GM23338 (cell line): ENCODE measurements at regions not wholly inside any gene's neighbourhood (a gene's known extent, or its start where the extent isn't known, plus 50 kb on each side); places are given as distances from the start of the nearest gene placed in this dataset.
A peak's percentile ranks its signal among the peaks of the same experiment; 100 is the strongest.

Source experiments
- ATAC-seq: fragments of 200-7000 bp; cut with Tn5 transposase; 3 replicates; pipeline ENCODE4 v1.9.1; 2020
- DNase-seq: peaks from one replicate; pipeline ENCODE4 v3.0.0-alpha.2; 2015; ENCODE audit warnings: low spot score
- H2AFZ ChIP-seq: fragments of 200-600 bp; sonication (generic); 2 replicates; pipeline ENCODE4 v1.8.0; 2016; ENCODE audit warnings: antibody characterized with exemption, mild to moderate bottlenecking, moderate library complexity
- H3F3A ChIP-seq: fragments of 200-600 bp; sonication (generic); replicated peaks from 2 replicates; pipeline ENCODE4 v1.8.0; 2017; ENCODE audit warnings: antibody characterized with exemption, mixed run types, low read depth
- H3K27ac ChIP-seq: fragments of 200-600 bp; sonication (generic); 2 replicates; pipeline ENCODE4 v1.6.1; 2016; ENCODE audit warnings: low read depth
- H3K27me3 ChIP-seq: fragments of 200-600 bp; sonication (generic); 2 replicates; pipeline ENCODE4 v1.8.0; 2016; ENCODE audit warnings: mild to moderate bottlenecking, mixed run types, moderate library complexity; ENCODE audit not compliant: insufficient read depth
- H3K36me3 ChIP-seq: fragments of 200-600 bp; sonication (generic); 2 replicates; pipeline ENCODE4 v1.8.0; 2016; ENCODE audit warnings: mild to moderate bottlenecking; ENCODE audit not compliant: insufficient read depth
- H3K4me1 ChIP-seq: fragments of 200-600 bp; sonication (generic); 2 replicates; pipeline ENCODE4 v1.8.0; 2016; ENCODE audit warnings: mild to moderate bottlenecking, moderate library complexity; ENCODE audit not compliant: insufficient read depth
- H3K4me2 ChIP-seq: fragments of 200-600 bp; sonication (generic); 2 replicates; pipeline ENCODE4 v1.7.1; 2017; ENCODE audit warnings: mixed run types
- H3K4me3 ChIP-seq: fragments of 200-600 bp; sonication (generic); 2 replicates; pipeline ENCODE4 v1.6.1; 2016; ENCODE audit warnings: mixed run types
- H3K79me2 ChIP-seq: fragments of 200-600 bp; sonication (generic); replicated peaks from 2 replicates; pipeline ENCODE4 v1.8.0; 2017; ENCODE audit warnings: mild to moderate bottlenecking; ENCODE audit not compliant: insufficient read depth
- H3K9me2 ChIP-seq: fragments of 200-600 bp; sonication (generic); 2 replicates; pipeline ENCODE4 v1.8.0; 2017; ENCODE audit not compliant: insufficient read depth
- H4K20me1 ChIP-seq: fragments of 200-600 bp; sonication (generic); replicated peaks from 2 replicates; pipeline ENCODE4 v1.8.0; 2017; ENCODE audit warnings: mild to moderate bottlenecking; ENCODE audit not compliant: insufficient read depth
- H3K27ac Mint-ChIP-seq: 2 replicates; pipeline ENCODE4 v1.8.0; 2020; ENCODE audit warnings: inconsistent platforms, mild to moderate bottlenecking, moderate library complexity, mixed read lengths
- H3K27me3 Mint-ChIP-seq: 3 replicates; pipeline ENCODE4 v1.8.0; 2022; ENCODE audit warnings: low read depth, mild to moderate bottlenecking, moderate library complexity, mixed read lengths, inconsistent platforms; ENCODE audit not compliant: insufficient read depth, poor library complexity
- H3K36me3 Mint-ChIP-seq: 3 replicates; pipeline ENCODE4 v1.8.0; 2021; ENCODE audit warnings: low read depth, mild to moderate bottlenecking, inconsistent platforms, moderate library complexity, mixed read lengths
- H3K4me1 Mint-ChIP-seq: 3 replicates; pipeline ENCODE4 v1.8.0; 2020; ENCODE audit warnings: mild to moderate bottlenecking, inconsistent platforms, mixed read lengths
- H3K4me3 Mint-ChIP-seq: 3 replicates; pipeline ENCODE4 v1.8.0; 2021; ENCODE audit warnings: moderate library complexity, mild to moderate bottlenecking, inconsistent platforms, mixed read lengths
- H3K9me3 Mint-ChIP-seq: 3 replicates; pipeline ENCODE4 v1.8.0; 2020; ENCODE audit warnings: moderate library complexity, mild to moderate bottlenecking, inconsistent platforms, mixed read lengths
- CREB1 ChIP-seq: fragments of 250-450 bp; sonication (Bioruptor Pico); IDR thresholded peaks from 2 replicates; pipeline ENCODE4 v1.5.0; 2020; ENCODE audit warnings: low read depth, mild to moderate bottlenecking, moderate library complexity
- CTCF ChIP-seq, 2 experiments: fragments of 200-600 bp in 1 of 2; sonication (generic) in 1 of 2; conservative IDR thresholded peaks; 2 replicates each; pipeline versions ENCODE4 v1.5.1 to v1.6.1; 2016 to 2017; ENCODE audit warnings: antibody characterized with exemption in 2 of 2, low read depth in 2 of 2, mild to moderate bottlenecking in 2 of 2, moderate library complexity in 1 of 2
- EZH2 ChIP-seq: fragments of 200-600 bp; sonication (generic); IDR thresholded peaks from one replicate; pipeline ENCODE4 v1.8.0; 2017; ENCODE audit warnings: antibody characterized with exemption, mild to moderate bottlenecking, low read depth; ENCODE audit not compliant: unreplicated experiment
- EZH2phosphoT487 ChIP-seq: fragments of 200-600 bp; sonication (generic); IDR thresholded peaks from one replicate; pipeline ENCODE4 v1.8.1; 2018; ENCODE audit warnings: antibody characterized with exemption; ENCODE audit not compliant: unreplicated experiment
- JUNB ChIP-seq: IDR thresholded peaks from one replicate; pipeline ENCODE4 v1.6.1; 2016; ENCODE audit warnings: antibody characterized with exemption; ENCODE audit not compliant: unreplicated experiment
- NANOG ChIP-seq: IDR thresholded peaks from 2 replicates; pipeline ENCODE4 v1.6.1; 2016; ENCODE audit warnings: antibody characterized with exemption, borderline replicate concordance
- POLR2AphosphoS5 ChIP-seq: IDR thresholded peaks from 2 replicates; pipeline ENCODE4 v1.6.1; 2016; ENCODE audit warnings: antibody characterized with exemption, low read depth
- REST ChIP-seq: IDR thresholded peaks from one replicate; pipeline ENCODE4 v1.6.1; 2018; ENCODE audit warnings: antibody characterized with exemption; ENCODE audit not compliant: unreplicated experiment
- STAT1 ChIP-seq: IDR thresholded peaks from one replicate; pipeline ENCODE4 v1.6.1; 2016; ENCODE audit warnings: antibody characterized with exemption; ENCODE audit not compliant: unreplicated experiment
- ZNF114 ChIP-seq: fragments of 250-450 bp; sonication (Bioruptor Pico); IDR thresholded peaks from 2 replicates; pipeline ENCODE4 v1.5.0; 2020; ENCODE audit warnings: mild to moderate bottlenecking, moderate library complexity
- ZNF331 ChIP-seq: fragments of 250-450 bp; sonication (Bioruptor Pico); IDR thresholded peaks from 2 replicates; pipeline ENCODE4 v1.5.0; 2020; ENCODE audit warnings: low read depth, mild to moderate bottlenecking, moderate library complexity
- ZNF462 ChIP-seq: fragments of 250-450 bp; sonication (Bioruptor Pico); IDR thresholded peaks from 2 replicates; pipeline ENCODE4 v1.5.0; 2020; ENCODE audit warnings: mild to moderate bottlenecking, moderate library complexity
- TF ChIP-seq, protein P1 (sequence below): IDR thresholded peaks from 2 replicates; pipeline ENCODE4 v1.6.1; 2016; ENCODE audit warnings: antibody characterized with exemption

- peak; percentile 25; the same call in 2 of the 3 replicates for ATAC-seq
- DNase-seq: peak; percentile 21
- H3K4me3 Mint-ChIP-seq: no peak overlapping the region; the same call in 2 of the 3 replicates
These were observed 601.4 kb upstream of the ACTRT1 start for GRCh38 chrX:128653524-128654060.

More at GRCh38 chrX:128653524-128654060, 601.4 kb upstream of the ACTRT1 start:
- Histone ChIP-seq H3K27ac (0 out of 2 replicates have a peak overlapping the region, but pooled peaks have one; percentile 23), H2AFZ (peak overlapping the region; percentile 73; the same call in 1 of the 2 replicates), H3F3A (no peaks in the 10 kb centered on the region), H3K27me3 (no peaks in the 10 kb centered on the region), H4K20me1 (no peaks in the 10 kb centered on the region), H3K4me1 (peaks cover 9% of the 10 kb centered on the region; the same call in 1 of the 2 replicates), H3K4me2 (peak overlapping the region; percentile 41; the same call in 1 of the 2 replicates), H3K9me2 (no peaks in the 10 kb centered on the region), H3K36me3 (no peaks in the 10 kb centered on the region), H3K79me2 (no peaks in the 10 kb centered on the region), H3K4me3 (0 out of 2 replicates have a peak overlapping the region, but pooled peaks have one; percentile 11)
- H3K27me3 Mint-ChIP-seq: no peaks in the 10 kb centered on the region
- peaks cover 23% of the 10 kb centered on the region for H3K4me1 Mint-ChIP-seq
- peaks cover 5% of the 10 kb centered on the region; the same call in 1 of the 3 replicates for H3K36me3 Mint-ChIP-seq
- TF ChIP-seq ZNF331: no peak
- no peak for TF ChIP-seq EZH2phosphoT487
- TF ChIP-seq CTCF (conservative IDR thresholded peaks at IDR 0.05; ENCODE audit: low read depth in 2 of 2): no peak
- no peak for TF ChIP-seq POLR2AphosphoS5
- no peak for TF ChIP-seq ZNF114 (CRISPR knock-in tag)
- TF ChIP-seq, protein P1, sequence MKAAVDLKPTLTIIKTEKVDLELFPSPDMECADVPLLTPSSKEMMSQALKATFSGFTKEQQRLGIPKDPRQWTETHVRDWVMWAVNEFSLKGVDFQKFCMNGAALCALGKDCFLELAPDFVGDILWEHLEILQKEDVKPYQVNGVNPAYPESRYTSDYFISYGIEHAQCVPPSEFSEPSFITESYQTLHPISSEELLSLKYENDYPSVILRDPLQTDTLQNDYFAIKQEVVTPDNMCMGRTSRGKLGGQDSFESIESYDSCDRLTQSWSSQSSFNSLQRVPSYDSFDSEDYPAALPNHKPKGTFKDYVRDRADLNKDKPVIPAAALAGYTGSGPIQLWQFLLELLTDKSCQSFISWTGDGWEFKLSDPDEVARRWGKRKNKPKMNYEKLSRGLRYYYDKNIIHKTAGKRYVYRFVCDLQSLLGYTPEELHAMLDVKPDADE: no peak
- TF ChIP-seq CREB1 (CRISPR knock-in tag): no peak
- no peak for TF ChIP-seq REST
- no peak for TF ChIP-seq JUNB
- no peak for TF ChIP-seq NANOG
- no peak for TF ChIP-seq STAT1
- no peak for TF ChIP-seq EZH2
- no peak for TF ChIP-seq ZNF462 (CRISPR knock-in tag)
- H3K27ac Mint-ChIP-seq: peak overlapping the region; percentile 89
- peaks cover 9% of the 10 kb centered on the region; the same call in 2 of the 3 replicates for H3K9me3 Mint-ChIP-seq
